ENCODE measurements at regions not wholly inside any gene's neighbourhood (a gene's known extent, or its start where the extent isn't known, plus 50 kb on each side); places are given as distances from the start of the nearest gene placed in this dataset.

DNA sequence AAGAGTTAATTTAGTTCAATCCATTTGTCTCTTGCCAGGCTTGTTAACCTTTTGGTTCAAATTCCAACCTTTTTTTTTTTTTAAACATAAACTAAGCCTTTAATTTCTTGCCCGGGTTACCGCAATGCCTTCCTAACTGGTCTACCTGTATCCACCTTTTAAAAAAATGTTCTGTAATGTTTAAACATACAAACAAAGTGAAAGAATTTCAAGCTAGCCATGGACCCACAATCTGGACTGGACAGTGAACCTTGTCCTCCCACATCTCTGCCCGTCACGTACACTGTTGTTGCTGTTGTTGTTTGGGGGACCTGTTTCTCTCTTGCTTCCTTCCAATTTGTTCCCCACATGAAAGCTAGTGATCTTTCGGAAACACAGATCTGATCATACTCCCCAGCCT, 724.7 kb upstream of the AUTS2 start:
- TF ChIP-seq, protein P1, sequence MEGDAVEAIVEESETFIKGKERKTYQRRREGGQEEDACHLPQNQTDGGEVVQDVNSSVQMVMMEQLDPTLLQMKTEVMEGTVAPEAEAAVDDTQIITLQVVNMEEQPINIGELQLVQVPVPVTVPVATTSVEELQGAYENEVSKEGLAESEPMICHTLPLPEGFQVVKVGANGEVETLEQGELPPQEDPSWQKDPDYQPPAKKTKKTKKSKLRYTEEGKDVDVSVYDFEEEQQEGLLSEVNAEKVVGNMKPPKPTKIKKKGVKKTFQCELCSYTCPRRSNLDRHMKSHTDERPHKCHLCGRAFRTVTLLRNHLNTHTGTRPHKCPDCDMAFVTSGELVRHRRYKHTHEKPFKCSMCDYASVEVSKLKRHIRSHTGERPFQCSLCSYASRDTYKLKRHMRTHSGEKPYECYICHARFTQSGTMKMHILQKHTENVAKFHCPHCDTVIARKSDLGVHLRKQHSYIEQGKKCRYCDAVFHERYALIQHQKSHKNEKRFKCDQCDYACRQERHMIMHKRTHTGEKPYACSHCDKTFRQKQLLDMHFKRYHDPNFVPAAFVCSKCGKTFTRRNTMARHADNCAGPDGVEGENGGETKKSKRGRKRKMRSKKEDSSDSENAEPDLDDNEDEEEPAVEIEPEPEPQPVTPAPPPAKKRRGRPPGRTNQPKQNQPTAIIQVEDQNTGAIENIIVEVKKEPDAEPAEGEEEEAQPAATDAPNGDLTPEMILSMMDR (IDR thresholded peaks at IDR 0.05; ENCODE audit: low read length), result no peak
- TF ChIP-seq EZH2 (optimal IDR thresholded peaks at IDR 0.05; ENCODE audit: low read depth, low read length), result no peak
